Caco-2 (cell line): ENCODE measurements at regions not wholly inside any gene's neighbourhood (a gene's known extent, or its start where the extent isn't known, plus 50 kb on each side); places are given as distances from the start of the nearest gene placed in this dataset.

Source experiments
- BruUV-seq: library from RNA; stranded (reverse); fragments of 400-500 nt; replicated peaks from 2 replicates; lab custom pipeline; 2021; lab: Mats Ljungman, UMichigan
- CTCF ChIA-PET: fragments of 300-600 bp; sonication (Branson Sonifier 250); formaldehyde crosslinking; loops from one replicate; lab custom pipeline; 2022; ENCODE audit warnings: antibody characterized with exemption; lab: Charles Lee
- POLR2A ChIA-PET: fragments of 300-600 bp; sonication (Branson Sonifier 250); formaldehyde crosslinking; loops from one replicate; lab custom pipeline; 2022; ENCODE audit warnings: antibody characterized with exemption; lab: Charles Lee
- DNase-seq, 2 experiments: peaks; one replicate each; pipeline versions ENCODE4 v3.0.0 to v3.0.0-alpha.2; 2020 to 2022
- H3K27me3 ChIP-seq: replicated peaks from 2 replicates; pipeline ENCODE4 v1.6.0; 2011; ENCODE audit warnings: low read length; ENCODE audit not compliant: control insufficient read depth, insufficient read depth
- H3K36me3 ChIP-seq: 2 replicates; pipeline ENCODE4 v1.5.1; 2011; ENCODE audit warnings: low read length; ENCODE audit not compliant: control insufficient read depth, insufficient read depth
- H3K4me1 ChIP-seq: fragments of 250-450 bp; sonication (Bioruptor Pico); 2 replicates; pipeline ENCODE4 v1.5.1; 2020; ENCODE audit warnings: mild to moderate bottlenecking
- H3K4me3 ChIP-seq: 2 replicates; pipeline ENCODE4 v1.5.1; 2011; ENCODE audit warnings: low read depth, mild to moderate bottlenecking, control low read depth, low read length
- H3K9me3 ChIP-seq: fragments of 250-450 bp; sonication (Bioruptor Pico); 2 replicates; pipeline ENCODE4 v1.5.1; 2020; ENCODE audit warnings: mild to moderate bottlenecking, moderate library complexity
- H3K27ac Mint-ChIP-seq: one replicate; pipeline ENCODE4 v1.8.0; 2022; ENCODE audit warnings: mixed read lengths; ENCODE audit not compliant: unreplicated experiment
- H3K27me3 Mint-ChIP-seq: one replicate; pipeline ENCODE4 v1.8.0; 2022; ENCODE audit warnings: mixed read lengths; ENCODE audit not compliant: insufficient read depth, unreplicated experiment
- H3K36me3 Mint-ChIP-seq: one replicate; pipeline ENCODE4 v1.8.0; 2022; ENCODE audit warnings: mild to moderate bottlenecking, mixed read lengths; ENCODE audit not compliant: insufficient read depth, unreplicated experiment
- H3K4me1 Mint-ChIP-seq: one replicate; pipeline ENCODE4 v1.8.0; 2022; ENCODE audit warnings: low read depth, mixed read lengths; ENCODE audit not compliant: unreplicated experiment
- H3K4me3 Mint-ChIP-seq: one replicate; pipeline ENCODE4 v1.8.0; 2022; ENCODE audit warnings: mild to moderate bottlenecking, moderate library complexity, mixed read lengths; ENCODE audit not compliant: unreplicated experiment
- H3K9me3 Mint-ChIP-seq: one replicate; pipeline ENCODE4 v1.8.0; 2022; ENCODE audit warnings: mixed read lengths; ENCODE audit not compliant: unreplicated experiment
- intact Hi-C: fragments of 100-400 bp; cut with micrococcal nuclease; formaldehyde crosslinking; loops from one replicate; pipeline ENCODE4 v1.10.0; 2022; ENCODE audit not compliant: unreplicated experiment
- TF ChIP-seq, protein P1 (sequence below), 2 experiments: fragments of 200-600 bp in 1 of 2; IDR thresholded peaks; 1 replicate in 1 of 2; 2 replicates in 1 of 2; pipeline versions ENCODE4 v1.5.1 to v1.8.0; 2011 to 2022; ENCODE audit warnings: antibody characterized with exemption in 1 of 2, control low read depth in 1 of 2, inconsistent platforms in 1 of 2, low read depth in 1 of 2, low read length in 1 of 2, mild to moderate bottlenecking in 1 of 2, moderate library complexity in 1 of 2; ENCODE audit not compliant: insufficient read depth in 1 of 2, severe bottlenecking in 1 of 2, unreplicated experiment in 1 of 2

DNA sequence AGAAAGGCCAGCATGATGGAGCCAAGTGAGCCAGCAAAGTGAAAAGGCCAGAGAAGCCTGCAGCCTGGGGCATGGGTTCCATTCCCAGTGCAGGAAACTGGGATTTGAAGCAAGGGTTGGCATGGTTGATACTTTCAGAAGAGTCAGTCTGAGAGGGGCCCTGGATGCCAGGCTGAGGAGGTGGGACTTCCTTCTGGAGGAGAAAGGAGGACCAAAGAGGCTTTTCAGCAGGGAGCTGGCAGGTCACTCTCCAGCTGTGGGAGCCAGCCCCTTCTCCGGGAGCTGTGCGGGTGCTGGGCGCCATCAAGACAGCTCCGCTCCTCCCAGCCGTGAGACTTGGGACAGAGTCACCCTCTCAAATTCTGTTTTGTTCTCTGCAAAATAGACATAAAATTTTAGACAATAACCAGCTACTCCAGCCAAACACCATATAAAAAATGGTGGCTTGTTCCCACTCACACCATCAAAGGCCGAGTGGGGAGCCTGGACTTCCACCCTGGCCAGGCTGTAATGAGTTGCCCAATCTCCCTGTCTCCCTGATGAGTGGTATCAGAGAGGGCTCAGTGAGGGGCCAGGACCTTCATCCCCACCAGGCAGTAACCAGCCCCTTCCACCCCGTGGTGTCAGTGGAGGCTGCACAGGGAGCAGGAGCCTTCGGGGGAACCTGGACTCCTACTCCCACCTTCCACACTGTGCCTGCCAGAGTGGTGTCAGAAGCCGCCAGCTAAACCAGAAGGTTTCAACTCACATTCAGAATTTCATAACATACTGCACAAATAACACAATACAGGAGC is 133.6 kb upstream of the RET start:
- no TSS peak for BruUV-seq
- Mint-ChIP-seq H3K36me3 (no peaks in the 10 kb centered on the region), H3K9me3 (no peaks in the 10 kb centered on the region), H3K4me1 (no peaks in the 10 kb centered on the region), H3K4me3 (no peak overlapping the region), H3K27me3 (peaks cover 29% of the 10 kb centered on the region), H3K27ac (no peak overlapping the region)
- no peak for DNase-seq
- ChIA-PET POLR2A (no interaction called here), CTCF (interaction anchor here (0.7 kb wide), 1 partner anchor 177 kb away, joined by 5 read pairs; no protein-coding TSS in a partner anchor)
- Histone ChIP-seq H3K27me3 (peaks cover 1% of the 10 kb centered on the region; the same call in 1 of the 2 replicates), H3K36me3 (no peaks in the 10 kb centered on the region), H3K4me3 (no peak overlapping the region), H3K4me1 (no peaks in the 10 kb centered on the region), H3K9me3 (0 out of 2 replicates have a peak, but pooled peaks cover 5% of the 10 kb centered on the region)
- intact Hi-C loops = no loop called here
- TF ChIP-seq, protein P1, sequence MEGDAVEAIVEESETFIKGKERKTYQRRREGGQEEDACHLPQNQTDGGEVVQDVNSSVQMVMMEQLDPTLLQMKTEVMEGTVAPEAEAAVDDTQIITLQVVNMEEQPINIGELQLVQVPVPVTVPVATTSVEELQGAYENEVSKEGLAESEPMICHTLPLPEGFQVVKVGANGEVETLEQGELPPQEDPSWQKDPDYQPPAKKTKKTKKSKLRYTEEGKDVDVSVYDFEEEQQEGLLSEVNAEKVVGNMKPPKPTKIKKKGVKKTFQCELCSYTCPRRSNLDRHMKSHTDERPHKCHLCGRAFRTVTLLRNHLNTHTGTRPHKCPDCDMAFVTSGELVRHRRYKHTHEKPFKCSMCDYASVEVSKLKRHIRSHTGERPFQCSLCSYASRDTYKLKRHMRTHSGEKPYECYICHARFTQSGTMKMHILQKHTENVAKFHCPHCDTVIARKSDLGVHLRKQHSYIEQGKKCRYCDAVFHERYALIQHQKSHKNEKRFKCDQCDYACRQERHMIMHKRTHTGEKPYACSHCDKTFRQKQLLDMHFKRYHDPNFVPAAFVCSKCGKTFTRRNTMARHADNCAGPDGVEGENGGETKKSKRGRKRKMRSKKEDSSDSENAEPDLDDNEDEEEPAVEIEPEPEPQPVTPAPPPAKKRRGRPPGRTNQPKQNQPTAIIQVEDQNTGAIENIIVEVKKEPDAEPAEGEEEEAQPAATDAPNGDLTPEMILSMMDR (IDR thresholded peaks at IDR 0.05; ENCODE audit: insufficient read depth in 1 of 2, low read depth in 1 of 2, low read length in 1 of 2, severe bottlenecking in 1 of 2, unreplicated experiment in 1 of 2) = no peak

DNA sequence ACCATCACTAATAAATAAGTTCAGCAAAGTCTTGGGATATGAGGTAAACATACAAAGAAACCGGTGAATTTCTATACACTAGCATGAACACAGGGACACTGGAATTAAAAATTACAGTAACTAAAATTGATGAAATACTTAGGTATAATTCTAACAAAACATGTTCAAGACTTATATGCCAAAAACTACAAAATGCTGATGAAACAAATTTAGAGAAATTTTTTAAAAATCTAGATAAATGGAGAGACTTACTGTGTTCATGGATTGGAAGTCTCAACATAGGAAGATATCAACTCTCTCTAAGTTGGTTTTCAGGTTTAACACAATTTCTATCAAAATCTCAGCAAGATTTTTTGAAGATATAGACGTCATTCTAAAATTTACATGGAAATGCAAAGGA is 128.8 kb upstream of the RET start:
- TF ChIP-seq, protein P1 (IDR thresholded peaks at IDR 0.05; ENCODE audit: insufficient read depth in 1 of 2, low read depth in 1 of 2, low read length in 1 of 2, severe bottlenecking in 1 of 2, unreplicated experiment in 1 of 2) = no peak
- BruUV-seq = no TSS peak
- no peak overlapping the region for H3K4me3 ChIP-seq
- Mint-ChIP-seq H3K9me3 (no peaks in the 10 kb centered on the region), H3K27me3 (peaks cover 22% of the 10 kb centered on the region), H3K4me3 (no peak overlapping the region), H3K4me1 (no peaks in the 10 kb centered on the region), H3K36me3 (no peaks in the 10 kb centered on the region), H3K27ac (no peak overlapping the region)
- 0 out of 2 replicates have a peak, but pooled peaks cover 5% of the 10 kb centered on the region for H3K9me3 ChIP-seq
- DNase-seq = no peak
- H3K27me3 ChIP-seq = no peaks in the 10 kb centered on the region
- no peaks in the 10 kb centered on the region for H3K4me1 ChIP-seq
- no peaks in the 10 kb centered on the region for H3K36me3 ChIP-seq
- ChIA-PET CTCF (no interaction called here), POLR2A (no interaction called here)
- intact Hi-C loops = no loop called here

DNA sequence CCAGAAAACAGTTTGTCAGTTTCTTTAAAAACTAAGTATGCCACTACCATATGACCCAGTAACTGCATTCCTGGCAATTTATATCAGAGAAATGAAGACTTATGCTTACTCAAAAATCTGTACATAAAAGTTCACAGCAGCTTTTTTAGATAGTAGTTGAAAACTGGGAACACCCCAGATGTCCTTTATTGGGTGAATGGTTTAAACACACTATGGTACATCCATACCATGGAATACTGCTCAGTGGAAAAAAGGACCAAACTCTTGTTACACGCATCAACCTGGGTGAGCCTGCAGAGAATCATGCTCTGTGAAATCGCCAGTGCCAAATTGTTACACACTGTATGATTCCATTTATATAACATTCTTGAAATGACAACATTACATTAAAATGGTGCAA is 127.6 kb upstream of the RET start:
- H3K4me1 ChIP-seq = no peaks in the 10 kb centered on the region
- H3K36me3 ChIP-seq = no peaks in the 10 kb centered on the region
- TF ChIP-seq, protein P1 (IDR thresholded peaks at IDR 0.05; ENCODE audit: insufficient read depth in 1 of 2, low read depth in 1 of 2, low read length in 1 of 2, severe bottlenecking in 1 of 2, unreplicated experiment in 1 of 2) = no peak
- ChIA-PET POLR2A (no interaction called here), CTCF (no interaction called here)
- intact Hi-C loops = no loop called here
- no peak overlapping the region for H3K4me3 ChIP-seq
- Mint-ChIP-seq H3K27me3 (peaks cover 14% of the 10 kb centered on the region), H3K27ac (no peak overlapping the region), H3K36me3 (no peaks in the 10 kb centered on the region), H3K4me1 (no peaks in the 10 kb centered on the region), H3K9me3 (no peaks in the 10 kb centered on the region), H3K4me3 (no peak overlapping the region)
- no peaks in the 10 kb centered on the region for H3K27me3 ChIP-seq
- no TSS peak for BruUV-seq
- DNase-seq = no peak
- 0 out of 2 replicates have a peak, but pooled peaks cover 5% of the 10 kb centered on the region for H3K9me3 ChIP-seq
